Breast epithelium (tissue), 4 donors: ENCODE measurements at regions not wholly inside any gene's neighbourhood (a gene's known extent, or its start where the extent isn't known, plus 50 kb on each side); places are given as distances from the start of the nearest gene placed in this dataset.

Experiments
- DNase-seq, 2 donors: peaks; one replicate each; pipeline ENCODE4 v3.0.0-alpha.2; 2019; ENCODE audit warnings: low spot score in 2 of 2
- H3K27ac ChIP-seq, 2 donors: fragments of 200-600 bp; sonication (generic) in 1 of 2; one replicate each; pipeline ENCODE4 v1.5.1; 2016 to 2019; ENCODE audit warnings: mild to moderate bottlenecking in 1 of 2
- H3K27me3 ChIP-seq, 2 donors: fragments of 200-600 bp; sonication (generic) in 1 of 2; one replicate each; pipeline versions ENCODE4 v1.5.1 to v1.6.0; 2017 to 2019; ENCODE audit warnings: control low read depth in 1 of 2, mild to moderate bottlenecking in 1 of 2
- H3K36me3 ChIP-seq: fragments of 200-600 bp; one replicate; pipeline ENCODE4 v1.5.1; 2019
- H3K4me1 ChIP-seq, 2 donors: fragments of 200-600 bp; sonication (generic); one replicate each; pipeline ENCODE4 v1.5.1; 2016 to 2019; ENCODE audit warnings: control low read depth in 1 of 2
- H3K4me3 ChIP-seq, 3 donors: fragments of 200-600 bp; sonication (generic); 1 replicate in 2 of 3; 2 replicates in 1 of 3; pipeline ENCODE4 v1.5.1; 2016 to 2019; ENCODE audit warnings: mild to moderate bottlenecking in 3 of 3, moderate library complexity in 2 of 3
- H3K9me3 ChIP-seq, 2 donors: fragments of 200-600 bp; sonication (generic) in 1 of 2; one replicate each; pipeline ENCODE4 v1.5.1; 2016 to 2019; ENCODE audit warnings: control low read depth in 1 of 2
- POLR2A ChIP-seq: fragments of 450-650 bp; IDR thresholded peaks from one replicate; pipeline ENCODE4 v1.6.1; 2016; ENCODE audit warnings: antibody characterized with exemption, mild to moderate bottlenecking, moderate library complexity
- POLR2AphosphoS5 ChIP-seq, 3 donors: sonication (generic); formaldehyde crosslinking; IDR thresholded peaks; one replicate each; pipeline ENCODE4 v1.6.1; 2017; ENCODE audit warnings: antibody characterized with exemption in 3 of 3
- intact Hi-C: fragments of 100-400 bp; cut with DNase I; formaldehyde crosslinking; loops from one replicate; pipeline ENCODE4 v1.15.1; 2023; ENCODE audit warnings: low total_unique reads
- TF ChIP-seq, protein P1 (sequence below), 3 donors: fragments of 450-650 bp; IDR thresholded peaks; one replicate each; pipeline ENCODE4 v1.5.1; 2016 to 2017; ENCODE audit warnings: antibody characterized with exemption in 3 of 3, mild to moderate bottlenecking in 3 of 3, moderate library complexity in 3 of 3

DNA sequence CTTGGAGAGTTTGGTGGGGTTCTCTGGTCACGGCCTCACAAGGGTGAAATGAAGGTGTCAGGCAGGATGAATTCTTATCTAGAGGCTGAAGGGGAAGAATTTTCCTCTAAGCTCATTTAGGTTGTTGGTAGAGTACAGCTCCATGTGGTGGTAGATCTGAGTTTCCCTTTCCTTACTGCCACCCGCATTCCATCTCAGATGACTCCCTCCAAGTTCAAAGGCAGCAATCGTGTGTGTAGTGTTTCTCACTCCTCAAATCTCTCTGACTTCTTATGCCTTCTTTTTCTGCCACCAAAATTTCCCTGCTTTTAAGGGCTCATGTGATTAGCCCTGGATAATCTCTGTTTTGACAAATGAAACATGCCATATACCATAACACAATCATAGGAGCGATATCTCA, 135.5 kb upstream of the MYOCD start:
- no peak for DNase-seq
- TF ChIP-seq POLR2A (no peak), POLR2AphosphoS5 (IDR thresholded peaks at IDR 0.05) (no peak)
- TF ChIP-seq, protein P1, sequence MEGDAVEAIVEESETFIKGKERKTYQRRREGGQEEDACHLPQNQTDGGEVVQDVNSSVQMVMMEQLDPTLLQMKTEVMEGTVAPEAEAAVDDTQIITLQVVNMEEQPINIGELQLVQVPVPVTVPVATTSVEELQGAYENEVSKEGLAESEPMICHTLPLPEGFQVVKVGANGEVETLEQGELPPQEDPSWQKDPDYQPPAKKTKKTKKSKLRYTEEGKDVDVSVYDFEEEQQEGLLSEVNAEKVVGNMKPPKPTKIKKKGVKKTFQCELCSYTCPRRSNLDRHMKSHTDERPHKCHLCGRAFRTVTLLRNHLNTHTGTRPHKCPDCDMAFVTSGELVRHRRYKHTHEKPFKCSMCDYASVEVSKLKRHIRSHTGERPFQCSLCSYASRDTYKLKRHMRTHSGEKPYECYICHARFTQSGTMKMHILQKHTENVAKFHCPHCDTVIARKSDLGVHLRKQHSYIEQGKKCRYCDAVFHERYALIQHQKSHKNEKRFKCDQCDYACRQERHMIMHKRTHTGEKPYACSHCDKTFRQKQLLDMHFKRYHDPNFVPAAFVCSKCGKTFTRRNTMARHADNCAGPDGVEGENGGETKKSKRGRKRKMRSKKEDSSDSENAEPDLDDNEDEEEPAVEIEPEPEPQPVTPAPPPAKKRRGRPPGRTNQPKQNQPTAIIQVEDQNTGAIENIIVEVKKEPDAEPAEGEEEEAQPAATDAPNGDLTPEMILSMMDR (IDR thresholded peaks at IDR 0.05) = no peak

DNA sequence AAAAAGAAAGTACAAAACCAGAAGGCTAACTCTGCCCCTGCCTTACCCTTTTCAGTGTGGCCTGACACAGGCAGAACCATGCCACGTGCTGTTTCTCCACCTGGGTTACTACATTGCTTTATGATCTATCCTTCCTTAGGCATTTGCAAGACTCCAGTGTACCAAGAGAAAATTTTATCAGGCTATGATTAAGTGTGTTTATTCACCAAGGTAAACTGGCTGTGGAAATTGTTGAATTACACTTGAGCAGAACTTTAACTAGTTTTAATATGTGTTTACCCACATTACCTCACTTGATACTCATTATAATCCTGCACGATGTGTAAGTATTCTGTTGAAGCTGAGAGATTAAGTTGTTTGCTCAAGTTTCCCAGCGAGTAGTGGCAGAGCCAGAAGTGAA, 129.7 kb upstream of the MYOCD start:
- Histone ChIP-seq H3K4me1 (no peaks in the 10 kb centered on the region), H3K36me3 (no peaks in the 10 kb centered on the region), H3K4me3 (no peak overlapping the region), H3K27me3 (no peaks in the 10 kb centered on the region), H3K9me3 (no peaks in the 10 kb centered on the region), H3K27ac (no peak overlapping the region)
- TF ChIP-seq POLR2AphosphoS5 (IDR thresholded peaks at IDR 0.05) (no peak), POLR2A (no peak)
- TF ChIP-seq, protein P1 (IDR thresholded peaks at IDR 0.05) = no peak
- no peak for DNase-seq
- intact Hi-C loops = no loop called here

More for the DNA sequence above, 135.5 kb upstream of the MYOCD start:
- H3K9me3 ChIP-seq = no peaks in the 10 kb centered on the region
- H3K4me3 ChIP-seq = no peak overlapping the region
- no peaks in the 10 kb centered on the region for H3K36me3 ChIP-seq
- no peaks in the 10 kb centered on the region for H3K27me3 ChIP-seq
- no peak overlapping the region for H3K27ac ChIP-seq
- intact Hi-C loops = no loop called here
- H3K4me1 ChIP-seq = no peaks in the 10 kb centered on the region

DNA sequence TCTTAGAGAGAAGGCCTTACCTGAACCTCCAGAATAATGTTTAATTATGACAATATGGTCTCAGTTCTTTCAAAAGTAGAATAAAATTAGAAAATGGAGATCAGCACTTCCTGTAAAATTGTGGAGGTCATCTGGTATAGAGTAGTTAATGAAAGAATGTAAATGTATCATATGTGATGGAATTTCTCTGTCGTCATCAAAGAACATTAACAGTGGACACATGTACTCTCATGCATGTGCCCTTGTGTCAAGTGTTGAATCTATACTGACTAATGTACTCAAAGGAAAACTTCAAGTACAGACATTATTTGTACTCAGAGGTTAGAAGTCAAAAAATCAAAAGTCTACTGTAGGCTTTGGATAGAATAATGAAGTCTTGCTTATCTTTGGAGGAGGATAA, 129.2 kb upstream of the MYOCD start:
- Histone ChIP-seq H3K27ac (no peak overlapping the region), H3K9me3 (no peaks in the 10 kb centered on the region), H3K4me1 (no peaks in the 10 kb centered on the region), H3K4me3 (no peak overlapping the region), H3K27me3 (no peaks in the 10 kb centered on the region), H3K36me3 (no peaks in the 10 kb centered on the region)
- intact Hi-C loops = no loop called here
- no peak for TF ChIP-seq POLR2AphosphoS5 (IDR thresholded peaks at IDR 0.05)
- DNase-seq = no peak

DNA sequence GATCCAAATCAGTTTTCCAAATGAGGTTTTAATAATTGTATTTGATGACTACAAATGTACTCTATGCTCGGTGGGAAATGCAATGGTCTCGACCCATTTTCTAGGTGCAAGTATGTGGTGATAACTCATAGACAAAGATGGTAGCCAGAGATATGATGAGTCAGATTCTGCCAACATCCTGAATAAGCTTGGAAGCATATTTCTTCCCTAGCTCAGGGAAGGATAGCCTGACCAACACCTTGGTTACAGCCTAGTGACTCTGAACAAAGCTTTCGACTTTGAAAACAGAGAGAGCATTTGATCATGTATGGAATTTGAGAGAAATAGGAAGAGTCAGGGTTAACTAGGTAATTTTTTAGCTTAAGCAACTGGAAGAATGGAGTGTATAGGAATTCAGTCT, 128.3 kb upstream of the MYOCD start:
- no peaks in the 10 kb centered on the region for H3K4me1 ChIP-seq
- H3K9me3 ChIP-seq = no peaks in the 10 kb centered on the region
- H3K27ac ChIP-seq = no peak overlapping the region
- intact Hi-C loops = no loop called here
- DNase-seq = no peak
- H3K4me3 ChIP-seq = no peak overlapping the region
- H3K36me3 ChIP-seq = no peaks in the 10 kb centered on the region
- H3K27me3 ChIP-seq = no peaks in the 10 kb centered on the region
- TF ChIP-seq POLR2A (no peak), POLR2AphosphoS5 (IDR thresholded peaks at IDR 0.05) (no peak)
- TF ChIP-seq, protein P1 (IDR thresholded peaks at IDR 0.05) = no peak

DNA sequence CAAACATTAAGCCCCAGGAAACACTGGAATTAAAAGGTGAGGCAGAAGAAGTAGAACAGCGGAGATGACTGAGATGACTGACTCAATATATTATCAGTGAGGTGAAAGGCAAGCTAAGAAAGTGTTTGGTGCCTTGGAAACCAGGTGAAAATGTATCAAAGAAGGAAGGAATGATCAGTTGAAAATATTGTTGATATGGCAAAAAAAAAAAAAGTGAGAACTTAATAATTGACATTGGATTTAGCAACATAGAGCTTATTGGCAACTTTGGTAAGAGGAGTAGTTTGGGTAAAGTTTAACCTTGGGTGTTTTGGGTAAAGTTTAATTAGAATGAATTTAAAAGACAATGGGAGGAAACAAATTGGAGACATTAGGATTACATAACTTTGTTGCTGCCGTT, 127.7 kb upstream of the MYOCD start:
- Histone ChIP-seq H3K27me3 (no peaks in the 10 kb centered on the region), H3K27ac (no peak overlapping the region), H3K9me3 (no peaks in the 10 kb centered on the region), H3K4me3 (no peak overlapping the region), H3K4me1 (no peaks in the 10 kb centered on the region), H3K36me3 (no peaks in the 10 kb centered on the region)
- no peak for TF ChIP-seq POLR2AphosphoS5 (IDR thresholded peaks at IDR 0.05)
- TF ChIP-seq POLR2A = no peak
- TF ChIP-seq, protein P1 (IDR thresholded peaks at IDR 0.05) = no peak
- intact Hi-C loops = no loop called here
- DNase-seq = no peak

DNA sequence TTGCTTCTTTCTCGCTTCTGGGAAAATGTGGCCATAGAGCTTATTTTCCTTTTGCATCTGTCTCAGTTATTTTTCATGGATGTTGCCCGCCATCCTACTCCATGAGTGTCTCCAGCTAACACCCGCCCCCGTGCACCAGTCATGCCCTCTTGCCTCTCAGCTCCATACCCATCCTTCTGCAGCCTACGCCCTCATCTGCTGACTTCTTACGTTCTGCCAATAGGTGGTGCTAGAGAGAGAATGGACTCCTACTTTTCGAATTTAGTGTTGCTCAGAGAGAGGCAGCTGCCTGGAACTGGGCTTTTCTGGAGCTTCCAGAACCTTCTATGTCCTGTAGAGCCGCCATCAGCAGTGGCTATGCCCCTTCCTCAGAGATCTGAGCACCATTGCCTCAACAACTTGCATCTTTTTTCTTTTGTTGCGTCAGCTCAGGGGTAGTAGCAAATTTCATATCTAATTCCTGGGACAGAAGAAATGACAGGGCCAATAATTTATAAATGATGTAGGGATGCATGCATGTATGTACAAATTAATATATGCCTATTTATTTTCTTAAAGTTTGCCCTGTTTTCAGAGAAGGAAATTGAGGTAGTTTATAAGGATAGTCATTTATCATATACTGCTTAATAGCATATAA, 119.7 kb upstream of the MYOCD start:
- intact Hi-C loops = no loop called here
- H3K27me3 ChIP-seq = no peaks in the 10 kb centered on the region
- no peak overlapping the region for H3K4me3 ChIP-seq
- DNase-seq = no peak
- H3K9me3 ChIP-seq = no peaks in the 10 kb centered on the region
- TF ChIP-seq, protein P1 (IDR thresholded peaks at IDR 0.05) = peak; percentile 44 to 62 (median 52)
- TF ChIP-seq POLR2AphosphoS5 (IDR thresholded peaks at IDR 0.05) (no peak), POLR2A (no peak)
- H3K4me1 ChIP-seq = no peaks in the 10 kb centered on the region
- H3K27ac ChIP-seq = no peak overlapping the region
- H3K36me3 ChIP-seq = no peaks in the 10 kb centered on the region
